ENCODE measurements at regions not wholly inside any gene's neighbourhood (a gene's known extent, or its start where the extent isn't known, plus 50 kb on each side); places are given as distances from the start of the nearest gene placed in this dataset.
"Not testable (repeated sequence)": the region's sequence is repeated elsewhere in the genome, so short reads cannot be mapped to it uniquely, and the experiment has no call there.

- not testable (repeated sequence) for H3K27me3 Mint-ChIP-seq; H3K9me3 Mint-ChIP-seq; DNase-seq; ATAC-seq (replicated peaks); H3K27ac Mint-ChIP-seq; H3K4me3 Mint-ChIP-seq
- peaks cover 38 to 39% of the 10 kb centered on the region in 2 donors for H3K36me3 Mint-ChIP-seq
- peaks cover 4 to 10% of the 10 kb centered on the region in 2 donors for H3K4me1 Mint-ChIP-seq
Observed at GRCh38 chr9:94438336-94438735, 109.9 kb upstream of the NUTM2F start.

DNA sequence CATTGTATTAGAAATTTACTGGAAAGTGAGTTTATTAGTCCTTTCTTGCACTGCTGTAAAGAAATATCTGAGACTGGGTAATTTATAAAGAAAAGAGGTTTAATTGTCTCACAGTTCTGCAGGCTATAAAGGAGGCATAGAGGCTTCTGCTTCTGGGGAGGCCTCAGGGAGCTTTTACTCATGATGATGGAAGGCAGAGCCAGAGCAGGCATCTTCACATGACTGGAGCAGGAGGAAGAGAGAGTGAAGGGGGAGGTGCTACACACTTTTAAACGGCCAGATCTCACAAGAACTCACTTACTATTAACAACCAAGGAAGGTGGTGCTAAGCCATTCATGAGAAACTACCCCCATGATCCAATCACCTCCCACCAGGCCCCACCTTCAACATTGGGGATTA, 112.7 kb upstream of the NUTM2F start:
- not testable (repeated sequence) for H3K27me3 Mint-ChIP-seq; ATAC-seq (replicated peaks); H3K4me1 Mint-ChIP-seq; DNase-seq; H3K9me3 Mint-ChIP-seq; H3K4me3 Mint-ChIP-seq; H3K27ac Mint-ChIP-seq
- H3K36me3 Mint-ChIP-seq = peaks cover 28 to 39% of the 10 kb centered on the region in 2 donors

DNA sequence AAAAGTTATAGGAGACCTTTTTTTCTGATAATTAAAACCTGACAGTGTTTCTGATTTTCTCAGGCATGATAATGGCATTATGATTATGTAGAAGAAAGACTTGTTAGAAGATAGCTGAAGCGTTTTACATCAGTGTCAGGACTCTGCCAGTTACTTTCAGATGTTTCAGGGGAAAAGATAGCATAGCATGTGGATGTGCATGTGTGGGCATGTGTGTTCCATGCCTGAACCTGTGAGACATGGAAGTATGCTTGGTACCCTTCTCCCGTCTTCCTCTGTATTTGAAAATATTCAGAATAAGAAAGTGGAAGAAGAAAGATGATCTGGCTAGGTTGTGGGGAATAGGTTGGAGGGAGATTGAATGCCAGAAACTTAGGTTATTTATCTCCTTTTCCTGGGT, 113.1 kb upstream of the PCAT7 start:
- Mint-ChIP-seq H3K36me3 (peaks cover 34 to 43% of the 10 kb centered on the region in 2 donors), H3K27ac (no peak overlapping the region), H3K9me3 (no peaks in the 10 kb centered on the region), H3K4me1 (no peaks in the 10 kb centered on the region), H3K4me3 (no peak overlapping the region), H3K27me3 (no peaks in the 10 kb centered on the region)
- DNase-seq (no peak), ATAC-seq (replicated peaks) (no peak)

DNA sequence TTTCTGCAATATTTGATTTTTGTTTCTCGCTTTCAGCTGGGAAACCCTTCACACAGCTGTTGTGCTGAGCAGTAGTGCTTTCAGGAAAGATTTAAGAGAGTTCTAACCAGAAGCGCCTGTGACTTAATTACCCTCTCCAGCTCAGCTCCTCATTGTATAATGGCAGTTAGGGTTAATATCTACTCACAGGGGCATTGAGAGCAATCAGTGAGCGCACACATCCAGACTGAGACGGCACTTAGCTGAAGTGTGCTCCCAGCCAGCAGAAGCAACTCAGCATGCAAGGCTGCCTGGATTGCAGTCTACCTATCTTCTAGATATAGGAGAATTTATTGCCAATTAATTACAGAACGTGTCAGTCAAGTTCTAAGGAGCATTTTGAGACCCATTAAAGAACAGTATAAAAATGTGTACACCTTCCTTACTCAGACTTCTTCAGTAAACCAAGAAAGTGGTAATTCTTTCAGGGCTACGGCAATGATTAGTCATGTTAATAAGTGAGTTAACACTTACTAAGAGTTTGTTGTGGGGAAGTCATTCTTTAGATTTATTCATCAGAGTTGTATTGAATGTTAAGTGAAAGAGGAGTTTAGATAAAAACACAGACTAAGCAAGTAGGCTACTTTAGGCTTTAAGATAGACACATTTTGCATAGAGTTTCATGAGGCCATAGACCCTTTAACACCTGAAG, 111.7 kb upstream of the PCAT7 start:
- ATAC-seq (replicated peaks) = no peak
- Mint-ChIP-seq H3K9me3 (no peaks in the 10 kb centered on the region), H3K4me1 (no peaks in the 10 kb centered on the region), H3K4me3 (no peak overlapping the region), H3K27me3 (no peaks in the 10 kb centered on the region), H3K36me3 (peaks cover 40 to 48% of the 10 kb centered on the region in 2 donors), H3K27ac (no peak overlapping the region)
- no peak for DNase-seq

GRCh38 chr9:94445863-94446262, 109.0 kb upstream of the PCAT7 start:
- no peak for ATAC-seq (replicated peaks)
- no peak overlapping the region for H3K27ac Mint-ChIP-seq
- H3K4me3 Mint-ChIP-seq = no peak overlapping the region
- no peak for DNase-seq
- no peaks in the 10 kb centered on the region for H3K27me3 Mint-ChIP-seq
- H3K9me3 Mint-ChIP-seq = no peaks in the 10 kb centered on the region
- peaks cover 48 to 49% of the 10 kb centered on the region in 2 donors for H3K36me3 Mint-ChIP-seq
- H3K4me1 Mint-ChIP-seq = peaks cover 0 to 7% of the 10 kb centered on the region in 2 donors

DNA sequence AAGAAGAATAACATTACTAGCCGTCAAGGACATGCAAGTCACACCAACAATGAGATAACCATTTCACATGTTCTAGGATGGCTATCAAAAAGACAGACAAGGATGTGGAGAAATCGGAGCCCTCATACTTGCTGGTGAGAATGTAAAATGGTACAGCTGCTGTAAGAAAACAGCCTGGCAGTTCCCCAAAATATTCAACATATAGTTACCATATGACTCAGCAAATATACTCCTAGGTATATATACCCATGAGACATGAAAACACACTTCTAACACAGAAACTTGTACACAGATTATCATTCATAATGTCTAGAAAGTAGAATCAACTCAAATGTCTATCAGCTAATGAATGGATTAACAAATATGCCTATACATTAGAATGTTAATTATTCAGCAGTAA, 105.4 kb upstream of the PCAT7 start:
- no peaks in the 10 kb centered on the region for H3K27me3 Mint-ChIP-seq
- ATAC-seq (replicated peaks) = no peak
- peaks cover 0 to 7% of the 10 kb centered on the region in 2 donors for H3K4me1 Mint-ChIP-seq
- H3K4me3 Mint-ChIP-seq = no peak overlapping the region
- no peak overlapping the region for H3K27ac Mint-ChIP-seq
- H3K9me3 Mint-ChIP-seq = no peaks in the 10 kb centered on the region
- peaks cover 33 to 47% of the 10 kb centered on the region in 2 donors for H3K36me3 Mint-ChIP-seq
- no peak for DNase-seq

DNA sequence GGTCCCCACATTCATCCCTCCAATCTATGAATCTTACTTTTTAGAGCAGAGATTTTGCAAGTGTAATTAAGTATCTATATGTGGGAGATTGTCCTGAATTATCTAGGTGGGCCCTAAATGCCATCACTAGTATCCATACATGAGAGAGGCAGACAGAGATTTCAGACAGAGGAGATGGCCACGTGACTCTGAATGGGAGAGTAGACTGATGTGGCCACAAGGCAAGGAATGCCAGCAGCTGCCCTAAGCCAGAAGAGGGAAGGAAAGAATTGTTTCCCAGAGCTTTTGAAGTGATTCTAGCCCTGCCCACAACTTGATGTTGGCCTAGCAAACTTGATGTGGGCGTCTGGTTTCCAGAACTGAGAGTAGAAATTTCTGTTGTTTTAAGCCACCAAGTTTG, 90.1 kb upstream of the PCAT7 start:
- H3K4me3 Mint-ChIP-seq = no peak overlapping the region
- H3K36me3 Mint-ChIP-seq = peaks cover 36 to 40% of the 10 kb centered on the region in 2 donors
- ATAC-seq (replicated peaks) (no peak), DNase-seq (no peak)
- no peaks in the 10 kb centered on the region for H3K27me3 Mint-ChIP-seq
- H3K9me3 Mint-ChIP-seq = peaks cover 24 to 29% of the 10 kb centered on the region in 2 donors
- H3K4me1 Mint-ChIP-seq = no peaks in the 10 kb centered on the region
- H3K27ac Mint-ChIP-seq = no peak overlapping the region

DNA sequence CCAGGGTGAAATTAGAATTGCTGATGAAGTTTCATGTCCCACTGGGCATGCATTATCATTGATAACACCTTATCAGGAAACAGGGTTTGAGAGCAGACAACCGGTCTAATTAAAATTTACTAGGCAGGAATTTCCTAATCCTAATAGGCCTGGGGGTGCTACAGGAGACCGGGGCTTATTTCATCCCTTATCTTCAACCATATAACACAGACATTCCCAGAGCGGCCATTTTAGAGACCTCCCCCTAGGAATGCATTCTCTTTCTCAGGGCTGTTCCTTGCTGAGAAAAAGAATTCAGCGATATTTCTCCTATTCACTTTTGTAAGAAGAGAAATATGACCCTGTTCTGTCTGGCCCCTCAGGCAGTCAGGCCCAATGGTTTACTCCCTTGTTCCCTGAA, 82.8 kb upstream of the PCAT7 start:
- H3K27ac Mint-ChIP-seq; H3K4me1 Mint-ChIP-seq; H3K36me3 Mint-ChIP-seq; H3K4me3 Mint-ChIP-seq; ATAC-seq (replicated peaks); DNase-seq: not testable (repeated sequence)
- peaks cover 14% of the 10 kb centered on the region in 2 donors for H3K9me3 Mint-ChIP-seq
- peaks cover 0 to 10% of the 10 kb centered on the region in 2 donors for H3K27me3 Mint-ChIP-seq

- DNase-seq = no peak
- peaks cover 0 to 6% of the 10 kb centered on the region in 2 donors for H3K36me3 Mint-ChIP-seq
- H3K4me1 Mint-ChIP-seq = peaks cover 2 to 5% of the 10 kb centered on the region in 2 donors
- H3K4me3 Mint-ChIP-seq = no peak overlapping the region
- H3K27ac Mint-ChIP-seq = no peak overlapping the region
- H3K9me3 Mint-ChIP-seq = peaks cover 12 to 14% of the 10 kb centered on the region in 2 donors
- ATAC-seq (replicated peaks) = no peak
- peaks cover 0 to 10% of the 10 kb centered on the region in 2 donors for H3K27me3 Mint-ChIP-seq
Observed at GRCh38 chr9:94472806-94473360, 82.0 kb upstream of the PCAT7 start.

GRCh38 chr9:94478755-94479730, 75.8 kb upstream of the PCAT7 start:
- no peak overlapping the region for H3K4me3 Mint-ChIP-seq
- peaks cover 0 to 10% of the 10 kb centered on the region in 2 donors for H3K27me3 Mint-ChIP-seq
- H3K9me3 Mint-ChIP-seq = peaks cover 0 to 15% of the 10 kb centered on the region in 2 donors
- H3K36me3 Mint-ChIP-seq = peaks cover 0 to 4% of the 10 kb centered on the region in 2 donors
- ATAC-seq (replicated peaks) = no peak
- no peak for DNase-seq
- H3K4me1 Mint-ChIP-seq = peaks cover 3 to 7% of the 10 kb centered on the region in 2 donors
- no peak overlapping the region for H3K27ac Mint-ChIP-seq

GRCh38 chr9:94479757-94480156, 75.1 kb upstream of the PCAT7 start:
- peaks cover 0 to 4% of the 10 kb centered on the region in 2 donors for H3K36me3 Mint-ChIP-seq
- peaks cover 3 to 7% of the 10 kb centered on the region in 2 donors for H3K4me1 Mint-ChIP-seq
- no peak overlapping the region for H3K4me3 Mint-ChIP-seq
- peaks cover 0 to 15% of the 10 kb centered on the region in 2 donors for H3K9me3 Mint-ChIP-seq
- no peak for DNase-seq
- peaks cover 0 to 10% of the 10 kb centered on the region in 2 donors for H3K27me3 Mint-ChIP-seq
- no peak overlapping the region for H3K27ac Mint-ChIP-seq
- no peak for ATAC-seq (replicated peaks)

DNA sequence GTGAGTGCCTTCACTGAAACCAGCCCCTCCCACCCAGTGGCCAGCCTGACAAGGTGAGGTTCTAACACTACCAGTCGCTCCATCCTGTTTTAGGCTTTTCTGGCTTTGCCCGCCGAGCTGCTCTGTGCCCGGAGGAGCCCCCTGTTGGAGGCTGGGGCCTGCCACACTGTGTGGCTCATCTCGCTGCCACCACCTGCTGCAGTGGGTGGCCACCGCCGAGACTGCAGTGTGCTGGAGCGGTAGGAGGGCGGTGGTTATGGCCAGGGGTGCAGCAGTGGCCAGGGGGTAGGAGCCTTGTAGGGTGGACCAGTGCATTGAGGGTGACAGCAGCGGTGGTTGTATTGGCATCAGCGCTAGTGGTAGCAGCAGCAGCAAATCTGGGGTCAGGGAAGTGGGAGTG, 74.7 kb upstream of the PCAT7 start:
- H3K4me3 Mint-ChIP-seq = no peak overlapping the region
- peaks cover 0 to 15% of the 10 kb centered on the region in 2 donors for H3K9me3 Mint-ChIP-seq
- peaks cover 0 to 4% of the 10 kb centered on the region in 2 donors for H3K36me3 Mint-ChIP-seq
- H3K27me3 Mint-ChIP-seq = peaks cover 0 to 10% of the 10 kb centered on the region in 2 donors
- peak in 1 of 2 donors; percentile 14 for ATAC-seq (replicated peaks)
- peaks cover 3 to 7% of the 10 kb centered on the region in 2 donors for H3K4me1 Mint-ChIP-seq
- H3K27ac Mint-ChIP-seq = no peak overlapping the region
- DNase-seq = no peak

GRCh38 chr9:94482110-94482509, 72.8 kb upstream of the PCAT7 start:
- Mint-ChIP-seq H3K27ac (no peak overlapping the region), H3K27me3 (no peaks in the 10 kb centered on the region), H3K4me3 (no peak overlapping the region), H3K9me3 (peaks cover 0 to 15% of the 10 kb centered on the region in 2 donors), H3K36me3 (peaks cover 0 to 4% of the 10 kb centered on the region in 2 donors), H3K4me1 (peaks cover 3 to 7% of the 10 kb centered on the region in 2 donors)
- DNase-seq = no peak
- no peak for ATAC-seq (replicated peaks)

GRCh38 chr9:94490465-94490864, 64.4 kb upstream of the PCAT7 start:
- no peaks in the 10 kb centered on the region for H3K36me3 Mint-ChIP-seq
- H3K4me1 Mint-ChIP-seq = no peaks in the 10 kb centered on the region
- no peak overlapping the region for H3K27ac Mint-ChIP-seq
- ATAC-seq (replicated peaks) (no peak), DNase-seq (no peak)
- H3K9me3 Mint-ChIP-seq = peaks cover 0 to 1% of the 10 kb centered on the region in 2 donors
- H3K27me3 Mint-ChIP-seq = peaks cover 0 to 8% of the 10 kb centered on the region in 2 donors
- H3K4me3 Mint-ChIP-seq = no peak overlapping the region

All from stimulated activated naive B cell treated with anti-CD40 and anti-IgM and Interleukin-4, amounts not matched to agents 10 μg/mL and 1 μg/mL and 100 μg/mL, for 72 hours (primary cell).